Ramos (cell line): ENCODE measurements at regions not wholly inside any gene's neighbourhood (a gene's known extent, or its start where the extent isn't known, plus 50 kb on each side); places are given as distances from the start of the nearest gene placed in this dataset.
"Not testable (repeated sequence)": the region's sequence is repeated elsewhere in the genome, so short reads cannot be mapped to it uniquely, and the experiment has no call there.

Experiments
- in situ Hi-C: fragments of 300-500 bp; cut with MboI; formaldehyde crosslinking; loops from one replicate; pipeline ENCODE4 v1.14.3; 2022; ENCODE audit warnings: low sequenced_read_pairs; ENCODE audit not compliant: unreplicated experiment

DNA sequence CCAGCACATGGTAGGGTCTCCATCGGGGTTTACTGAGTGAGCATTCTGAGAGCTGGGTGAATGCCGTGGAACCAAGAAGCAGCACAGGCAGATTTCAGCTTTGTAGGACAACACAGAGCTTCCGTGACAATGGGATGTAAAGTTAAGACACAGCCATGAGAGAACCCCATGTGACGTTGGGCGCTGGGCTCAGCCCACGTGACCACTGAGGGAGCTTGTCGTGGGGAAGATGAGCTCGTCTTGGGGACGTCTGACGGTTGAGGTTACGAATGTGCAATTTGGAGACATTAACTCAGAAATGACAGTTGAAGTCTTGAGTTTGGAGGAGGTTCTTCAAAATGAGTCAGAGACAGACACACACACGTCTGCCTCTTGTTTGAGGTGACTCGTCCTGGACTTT, 51.5 kb upstream of the MUC20 start:
- in situ Hi-C loops = not testable (repeated sequence)

DNA sequence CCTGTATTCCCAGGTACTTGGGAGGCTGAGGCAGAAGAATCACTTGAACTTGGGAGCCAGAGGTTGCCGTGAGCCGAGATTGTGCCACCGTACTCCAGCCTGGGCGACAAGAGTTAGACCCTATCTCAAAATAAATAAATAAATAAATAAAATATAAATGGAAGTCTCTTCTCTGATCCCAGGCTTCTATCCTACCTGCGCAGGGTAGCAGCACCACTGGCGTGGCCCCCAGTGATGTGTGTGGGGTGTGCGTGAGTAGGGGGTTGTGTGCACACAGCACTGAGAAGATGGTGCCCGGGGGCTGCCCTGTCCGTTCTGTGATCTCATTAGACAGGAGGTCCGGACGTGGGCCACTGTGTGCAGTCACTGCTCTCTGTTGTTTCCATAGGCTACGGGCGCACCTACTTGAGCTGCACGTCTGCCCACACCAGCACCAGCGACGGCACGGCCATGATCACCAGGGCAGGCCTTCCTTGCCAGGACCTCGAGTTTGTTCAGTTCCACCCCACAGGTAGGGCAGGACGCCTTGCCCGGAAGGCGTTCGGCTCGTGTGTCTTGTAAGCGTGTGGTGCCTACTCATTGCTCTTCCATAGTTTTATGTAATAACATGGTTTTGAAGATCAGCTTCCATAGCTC, 52.5 kb upstream of the MUC20 start:
- in situ Hi-C loops = not testable (repeated sequence)

DNA sequence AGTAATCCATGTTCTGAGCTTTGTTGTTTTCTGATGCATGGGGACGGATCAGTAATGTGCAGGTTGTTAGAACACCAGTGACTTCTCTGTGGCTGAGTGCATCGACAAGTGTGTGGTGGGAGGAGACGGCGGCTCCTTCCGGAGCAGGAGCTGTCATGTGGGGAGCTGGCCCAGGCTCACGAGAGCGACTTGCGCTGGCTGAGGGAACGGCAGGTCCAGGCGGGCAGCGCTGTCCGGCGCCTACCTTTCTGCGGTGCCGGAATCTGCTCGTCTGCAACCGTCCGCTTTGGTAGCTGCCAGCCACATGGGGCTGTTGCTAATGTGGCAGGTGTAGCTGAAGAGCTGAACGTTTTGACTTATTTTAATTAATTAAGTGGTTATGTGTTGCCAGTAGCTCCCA, 55.5 kb upstream of the MUC20 start:
- in situ Hi-C loops = not testable (repeated sequence)

DNA sequence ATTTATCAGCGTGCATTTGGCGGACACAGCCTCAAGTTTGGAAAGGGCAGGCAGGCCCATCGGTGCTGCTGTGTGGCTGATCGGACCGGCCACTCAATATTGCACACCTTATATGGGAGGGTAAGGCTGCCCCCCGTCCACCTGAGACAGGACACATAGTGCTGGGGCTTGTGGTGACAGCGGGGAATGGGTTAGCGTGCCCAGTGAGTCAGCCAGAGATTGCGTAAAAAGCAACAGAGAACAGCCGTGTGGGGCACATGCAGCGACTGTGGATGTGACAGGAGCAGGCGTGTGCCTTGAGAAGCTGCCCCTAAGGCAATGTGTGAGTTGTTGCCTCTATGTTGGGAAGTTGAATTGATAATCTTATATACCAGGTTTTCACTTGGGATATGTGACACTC, 56.6 kb upstream of the MUC20 start:
- in situ Hi-C loops = not testable (repeated sequence)

DNA sequence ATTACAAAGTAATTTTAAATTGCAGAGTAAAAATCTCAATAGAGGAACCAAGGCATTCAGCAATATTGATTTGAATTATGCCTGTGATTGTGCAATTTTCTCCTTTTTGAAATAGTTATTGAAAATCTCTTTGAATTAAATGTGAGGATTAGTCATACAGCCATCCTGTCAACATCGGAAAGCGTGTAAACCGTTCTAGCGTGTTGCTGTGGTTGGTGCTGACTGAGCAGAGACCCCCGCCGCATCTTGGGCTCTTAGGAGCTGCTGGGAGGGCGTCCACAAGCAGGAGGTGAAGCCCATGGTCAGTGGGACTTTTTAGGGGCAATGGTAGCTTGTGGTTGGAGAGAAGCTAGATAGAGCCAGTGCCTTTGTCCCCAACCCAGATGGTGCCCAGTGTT, 61.6 kb upstream of the MUC20 start:
- in situ Hi-C loops = not testable (repeated sequence)

DNA sequence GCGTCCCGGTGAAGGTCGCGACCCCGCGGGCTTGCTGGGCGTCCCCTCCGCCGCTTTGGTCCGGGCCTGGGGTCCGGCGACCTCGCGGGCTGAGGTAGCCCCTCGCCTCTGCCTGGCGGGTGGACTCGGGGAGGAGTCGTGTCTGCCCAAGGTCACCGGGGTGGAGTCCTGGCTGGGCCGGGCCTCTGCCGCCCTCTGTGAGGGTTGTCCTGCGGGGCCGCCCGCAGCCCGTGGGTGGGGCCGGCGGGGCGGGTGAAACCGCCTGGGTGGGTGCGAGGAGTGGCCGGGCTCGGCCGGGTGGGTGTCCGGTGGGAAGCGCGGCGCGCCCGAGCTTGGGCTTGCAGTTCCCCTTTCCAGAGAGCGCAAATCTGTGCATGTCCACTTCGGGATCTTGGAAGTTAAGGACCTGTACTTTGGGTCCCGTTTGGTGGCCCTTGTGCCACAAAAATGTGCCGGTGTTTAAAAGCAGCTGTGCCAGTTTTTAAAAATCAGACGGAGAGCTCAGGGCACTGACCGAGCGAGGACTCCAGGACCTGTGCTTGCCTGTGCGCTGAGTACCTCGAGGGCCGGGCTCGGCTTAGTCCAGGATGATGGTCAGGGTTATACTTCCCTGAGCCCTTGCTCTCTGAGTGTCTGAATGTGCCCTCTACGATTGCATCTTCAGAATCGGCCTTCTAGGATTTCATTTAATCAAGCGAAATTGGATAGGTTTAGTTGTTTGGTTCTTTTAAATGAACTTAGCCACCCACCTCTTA, 62.2 kb upstream of the MUC20 start:
- in situ Hi-C loops = not testable (repeated sequence)

DNA sequence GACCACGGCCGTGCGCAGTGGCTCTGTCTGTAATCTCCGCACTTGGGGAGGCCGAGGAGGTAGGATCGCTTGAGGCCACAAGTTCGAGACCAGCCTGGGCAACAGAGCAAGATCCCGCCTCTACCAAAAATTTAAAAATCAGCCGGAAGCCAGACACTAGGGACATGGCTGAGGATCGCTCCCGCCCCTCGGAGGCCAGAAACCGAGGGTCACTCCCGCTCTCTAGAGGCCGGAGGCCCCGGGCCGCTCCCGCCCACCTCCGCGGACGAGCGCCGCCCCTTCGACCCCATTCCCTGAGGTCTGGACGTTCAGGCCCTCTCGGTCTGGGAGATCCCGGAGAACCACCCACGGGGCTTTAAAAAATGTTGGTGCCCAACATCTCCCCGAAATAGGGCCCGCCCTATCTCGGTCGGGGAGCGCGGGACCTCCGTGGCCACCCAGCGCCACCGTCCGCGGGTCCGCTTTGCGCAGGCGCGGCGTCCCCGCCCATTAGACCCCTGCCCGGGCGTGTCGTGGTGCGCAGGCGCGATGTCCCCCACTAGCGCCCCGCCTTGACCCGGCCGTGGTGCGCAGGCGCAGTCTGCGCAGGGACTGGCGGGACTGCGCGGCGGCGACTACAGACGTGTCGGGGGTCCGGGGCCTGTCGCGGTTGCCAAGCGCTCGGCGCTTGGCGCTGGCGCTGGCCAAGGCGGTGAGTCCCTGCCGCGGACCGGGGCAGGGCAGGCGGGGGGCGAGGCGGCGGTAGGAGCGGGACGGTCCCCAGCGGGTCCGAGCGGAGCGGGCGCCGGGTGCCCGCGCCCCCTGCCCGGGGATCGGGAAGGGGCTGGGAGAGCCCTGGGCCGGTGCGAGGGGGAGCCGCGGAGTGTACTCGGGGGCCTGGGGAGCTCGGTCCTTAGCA, 63.1 kb upstream of the MUC20 start:
- in situ Hi-C loops = not testable (repeated sequence)

DNA sequence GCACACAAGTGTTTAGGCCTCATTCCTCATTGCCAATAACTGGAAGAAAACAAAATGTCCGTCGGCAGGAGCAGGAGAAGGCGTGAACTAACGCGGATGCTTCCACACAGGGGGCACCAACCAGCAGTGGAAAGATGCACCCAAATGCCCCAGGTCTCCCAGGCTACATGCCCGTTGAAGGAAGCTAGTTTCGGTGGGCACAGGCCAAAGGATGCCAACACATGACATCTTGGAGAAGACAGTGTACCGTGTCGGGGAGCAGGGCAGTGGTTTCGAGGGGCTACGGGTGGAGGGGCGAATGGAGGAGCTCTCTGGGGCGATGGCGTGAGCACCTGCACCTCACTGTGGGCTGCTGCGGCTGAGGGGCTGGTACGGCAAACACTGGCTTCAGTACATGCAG, 64.7 kb upstream of the MUC20 start:
- in situ Hi-C loops = not testable (repeated sequence)

DNA sequence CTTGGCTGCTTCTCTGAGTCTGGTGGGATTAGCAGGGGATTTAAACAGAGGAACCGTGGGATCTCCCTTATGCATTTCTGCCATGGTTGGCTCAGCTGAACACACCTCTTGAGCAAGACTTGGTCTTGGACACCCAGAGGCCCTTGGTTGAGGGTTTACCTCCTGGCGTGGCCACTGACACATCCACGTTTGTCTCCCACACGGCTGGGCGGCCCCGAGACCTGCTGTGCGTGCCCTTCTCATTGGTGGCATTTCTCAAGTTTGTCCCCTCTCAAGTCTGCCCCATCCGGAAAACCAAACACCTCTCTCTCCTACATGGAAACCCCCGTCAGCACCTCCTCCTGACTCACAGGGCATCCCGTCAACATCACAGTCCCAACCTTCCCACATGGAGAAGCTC, 66.0 kb upstream of the MUC20 start:
- in situ Hi-C loops = not testable (repeated sequence)

DNA sequence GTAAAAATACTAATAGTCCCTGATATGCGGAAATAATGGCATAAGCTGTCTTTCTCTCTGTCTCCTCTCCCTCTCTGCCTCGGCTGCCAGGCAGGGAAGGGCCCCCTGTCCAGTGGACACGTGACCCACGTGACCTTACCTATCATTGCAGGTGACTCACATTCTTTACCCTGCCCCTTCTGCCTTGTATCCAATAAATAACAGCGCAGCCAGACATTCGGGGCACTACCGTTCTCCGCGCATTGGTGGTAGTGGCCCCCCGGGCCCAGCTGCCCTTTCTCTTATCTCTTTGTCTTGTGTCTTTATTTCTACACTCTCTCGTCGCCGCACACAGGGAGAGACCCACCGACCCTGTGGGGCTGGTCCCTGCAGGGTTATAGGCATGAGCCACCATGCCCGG, 66.6 kb upstream of the MUC20 start:
- in situ Hi-C loops = not testable (repeated sequence)

DNA sequence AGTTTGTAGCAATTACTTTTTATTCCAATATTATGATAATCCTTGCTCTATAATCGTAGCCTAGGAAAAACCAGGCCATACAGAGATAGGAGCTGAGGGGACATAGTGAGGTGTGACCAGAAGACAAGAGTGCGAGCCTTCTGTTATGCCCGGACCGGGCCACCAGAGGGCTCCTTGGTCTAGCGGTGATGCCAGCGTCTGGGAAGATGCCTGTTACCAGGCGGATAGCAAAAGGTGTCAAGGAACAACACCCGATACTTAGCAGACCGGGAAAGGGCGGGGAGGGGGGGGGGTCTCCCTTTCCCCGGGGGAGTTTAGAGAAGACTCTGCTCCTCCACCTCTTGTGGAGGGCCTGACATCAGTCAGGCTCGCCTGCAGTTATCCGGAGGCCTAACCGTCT, 67.1 kb upstream of the MUC20 start:
- in situ Hi-C loops = not testable (repeated sequence)

DNA sequence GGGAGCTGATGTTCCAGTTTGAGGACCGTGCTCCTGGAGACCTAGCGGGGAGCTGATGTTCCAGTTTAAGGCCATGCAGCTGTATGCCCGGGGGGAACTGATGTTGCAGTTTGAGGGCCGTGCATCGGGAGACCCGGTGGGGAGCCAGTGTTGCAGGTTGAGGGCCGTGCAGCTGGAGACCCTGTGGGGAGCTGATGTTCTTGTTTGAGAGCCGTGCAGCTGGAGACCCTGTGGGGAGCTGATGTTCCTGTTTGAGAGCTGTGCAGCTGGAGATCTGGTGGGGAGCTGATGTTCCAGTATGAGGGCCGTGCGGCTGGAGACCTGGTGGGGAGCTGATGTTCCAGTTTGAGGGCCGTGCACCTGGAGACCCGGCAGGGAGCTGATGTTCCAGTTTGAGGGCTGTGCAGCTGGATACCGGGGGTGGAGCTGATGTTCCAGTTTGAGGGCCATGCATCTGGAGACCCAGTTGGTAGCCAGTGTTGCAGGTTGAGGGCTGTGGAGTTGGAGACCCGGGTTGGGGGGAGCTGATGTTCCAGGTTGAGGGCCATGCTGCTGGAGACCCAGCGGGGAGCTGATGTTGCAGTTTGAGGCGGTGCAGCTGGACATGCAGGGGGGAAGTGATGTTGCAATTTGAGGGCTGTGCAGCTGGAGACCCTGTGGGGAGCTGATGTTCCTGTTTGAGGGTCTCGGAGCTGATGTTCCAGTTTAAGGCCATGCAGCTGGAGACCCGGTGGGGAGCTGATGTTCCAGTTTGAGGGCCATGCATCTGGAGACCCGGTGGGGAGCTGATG, 64.4 kb upstream of the APOD start:
- in situ Hi-C loops = loop anchor here (25.0 kb wide), 1 partner anchor 189 kb away; no protein-coding TSS in a partner anchor

DNA sequence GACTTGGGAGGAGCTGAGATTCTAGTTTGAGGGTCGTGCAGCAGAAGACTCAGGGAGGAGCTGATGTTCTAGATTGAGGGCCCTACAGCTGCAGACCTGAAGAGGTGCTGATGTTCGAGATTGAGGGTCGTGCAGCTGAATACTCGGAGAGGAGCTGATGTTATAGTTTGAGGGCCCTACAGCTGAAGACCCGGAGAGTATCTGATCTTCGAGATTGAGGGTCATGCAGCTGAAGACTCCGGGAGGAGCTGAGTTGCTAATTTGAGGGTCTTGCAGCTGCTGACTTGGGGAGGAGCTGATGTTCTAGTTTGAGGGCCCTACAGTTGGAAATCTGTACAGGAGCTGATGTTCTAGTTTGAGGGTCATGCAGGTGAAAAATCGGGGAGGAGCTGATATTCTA, 62.1 kb upstream of the APOD start:
- in situ Hi-C loops = loop anchor here (25.0 kb wide), 1 partner anchor 191 kb away; no protein-coding TSS in a partner anchor

DNA sequence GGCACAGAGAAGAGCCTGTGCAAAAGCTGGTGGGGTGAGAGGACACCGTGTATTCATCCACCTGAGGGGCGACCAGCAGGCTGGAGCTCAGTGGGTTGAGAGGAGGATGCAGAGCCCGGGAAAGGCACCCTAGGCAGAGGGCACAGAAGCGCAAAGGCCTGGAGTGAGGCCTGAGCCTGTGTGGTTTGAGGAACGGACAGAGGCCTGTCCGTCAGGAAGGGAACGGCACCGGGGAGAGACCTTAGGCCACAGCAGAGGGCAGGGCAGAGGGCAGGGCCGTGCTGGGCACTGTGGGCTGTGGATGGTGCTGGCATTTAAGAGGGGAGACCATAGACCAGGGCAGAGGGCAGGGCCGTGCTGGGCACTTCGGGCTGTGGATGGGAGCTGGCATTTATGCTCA, 59.5 kb upstream of the APOD start:
- in situ Hi-C loops = loop anchor here (25.0 kb wide), 1 partner anchor 194 kb away; no protein-coding TSS in a partner anchor

DNA sequence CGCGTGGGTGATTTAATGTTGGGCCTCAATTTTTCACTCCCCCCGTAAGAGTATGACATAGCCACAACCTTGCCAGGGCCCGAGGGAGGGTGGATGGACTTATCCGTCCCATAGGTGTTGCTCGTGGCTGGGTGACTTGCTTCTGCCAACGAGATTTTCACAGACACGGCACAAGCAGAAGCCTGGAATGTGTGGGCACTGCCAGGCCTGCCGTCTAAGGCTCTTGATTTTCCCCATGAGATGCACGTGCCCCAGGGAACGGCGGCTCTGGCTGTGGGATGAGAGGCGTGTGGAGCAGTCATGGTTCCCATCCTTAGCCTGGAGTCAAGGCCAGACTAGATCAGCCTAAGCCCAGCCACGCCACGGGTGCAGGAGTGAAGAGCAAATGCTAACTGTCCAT, 58.6 kb upstream of the APOD start:
- in situ Hi-C loops = loop anchor here (25.0 kb wide), 1 partner anchor 195 kb away; no protein-coding TSS in a partner anchor

DNA sequence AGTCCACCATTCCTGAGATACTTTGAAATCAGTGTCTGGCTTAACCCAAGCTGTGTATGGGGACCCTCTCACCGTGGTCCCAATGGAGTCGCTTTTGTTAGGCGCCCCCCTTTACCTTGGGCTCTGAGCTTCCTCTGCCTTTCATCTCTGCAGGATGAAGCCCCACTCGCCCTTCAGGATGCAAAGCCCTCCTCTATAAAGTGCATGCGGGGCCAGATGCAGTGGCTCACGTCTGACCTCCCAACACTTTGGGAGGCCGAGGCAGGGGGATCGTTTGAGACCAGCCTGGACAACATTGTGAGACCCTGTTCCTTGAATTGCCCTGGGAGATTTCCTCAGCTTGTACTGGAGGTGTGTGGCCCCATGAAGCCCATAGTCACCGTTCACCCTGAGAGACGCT, 54.7 kb upstream of the APOD start:
- in situ Hi-C loops = loop anchor here (25.0 kb wide), 1 partner anchor 199 kb away; no protein-coding TSS in a partner anchor

DNA sequence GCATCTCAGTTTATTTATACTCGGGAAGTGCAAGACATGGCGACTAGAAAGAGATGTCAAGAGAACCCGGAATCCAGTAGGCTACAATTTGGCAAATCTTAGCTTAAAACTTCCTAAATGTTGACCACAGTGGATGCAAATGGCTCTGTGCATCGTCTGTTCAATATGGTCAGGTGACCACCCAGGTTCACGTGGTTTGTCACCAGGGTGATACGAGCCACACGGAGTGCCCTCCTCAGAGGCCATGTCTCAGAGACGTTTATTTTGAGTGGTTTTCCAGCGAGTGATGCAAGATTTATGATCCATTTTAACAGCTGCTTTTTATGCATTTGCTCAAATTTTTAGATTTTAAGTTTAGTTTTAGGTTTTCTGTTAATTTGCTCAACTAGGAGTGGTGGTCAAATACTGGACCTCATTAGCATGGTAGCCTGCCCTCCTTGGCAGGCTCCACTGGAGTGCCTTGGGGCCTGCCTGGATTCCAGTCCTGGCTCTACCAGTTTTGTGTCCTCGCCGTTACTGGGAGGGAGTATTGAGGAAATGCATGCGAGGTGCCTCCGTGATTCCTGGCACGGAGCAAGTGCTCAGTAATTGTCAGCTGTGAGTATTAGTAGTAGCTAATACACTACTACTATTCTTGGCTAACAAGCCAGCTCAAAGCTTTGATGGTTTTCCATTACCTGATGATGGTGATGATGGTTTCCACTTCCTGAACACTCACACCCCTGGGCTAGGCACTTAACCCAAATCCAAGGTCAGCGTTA, 53.9 kb upstream of the APOD start:
- in situ Hi-C loops = loop anchor here (25.0 kb wide), 1 partner anchor 200 kb away; no protein-coding TSS in a partner anchor

DNA sequence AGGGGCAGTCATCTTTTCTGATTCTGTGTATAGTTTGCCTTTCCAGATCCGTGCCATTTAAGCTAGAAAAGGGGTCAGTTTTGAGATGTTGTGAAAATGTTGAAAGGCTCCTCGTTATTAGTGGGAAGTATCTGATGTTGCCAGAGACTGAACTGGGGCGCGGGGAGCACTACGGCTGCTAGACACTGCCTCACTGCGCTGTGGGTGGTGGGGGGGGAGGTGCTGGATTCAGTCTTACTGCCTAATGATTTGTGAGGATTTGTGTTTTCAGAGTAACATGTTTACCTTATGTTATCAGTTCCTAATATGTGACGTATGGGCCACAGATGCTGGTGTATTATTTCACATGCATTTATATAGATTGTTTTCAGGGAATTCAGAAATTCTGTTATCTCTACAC, 53.3 kb upstream of the APOD start:
- in situ Hi-C loops = loop anchor here (25.0 kb wide), 1 partner anchor 200 kb away; no protein-coding TSS in a partner anchor
